H1 (cell line): ENCODE measurements at regions not wholly inside any gene's neighbourhood (a gene's known extent, or its start where the extent isn't known, plus 50 kb on each side); places are given as distances from the start of the nearest gene placed in this dataset.

Experiments
- CTCF ChIA-PET: fragments of 300-600 bp; sonication (Branson Sonifier 250); formaldehyde crosslinking; loops from one replicate; lab custom pipeline; 2021; ENCODE audit not compliant: partially characterized antibody; lab: Charles Lee
- POLR2A ChIA-PET: fragments of 300-600 bp; sonication (Branson Sonifier 250); formaldehyde crosslinking; loops from one replicate; lab custom pipeline; 2021; ENCODE audit warnings: inconsistent platforms; ENCODE audit not compliant: partially characterized antibody; lab: Charles Lee
- DNase-seq, 2 experiments: peaks; one replicate each; pipeline versions ENCODE4 v3.0.0 to v3.0.0-alpha.2; 2010 to 2022; ENCODE audit warnings: low spot score in 2 of 2, low read depth in 1 of 2, mixed read lengths in 1 of 2
- FAIRE-seq: peaks from 2 replicates; lab custom pipeline; 2011; peaks lifted over from hg19 to GRCh38; lab: Jason Lieb, UNC
- H2AFZ ChIP-seq: 2 replicates; pipeline ENCODE4 v1.8.1; 2012; ENCODE audit warnings: low read length, inconsistent platforms
- H2AK5ac ChIP-seq: 2 replicates; pipeline ENCODE4 v1.6.1; 2013; ENCODE audit warnings: low read depth, low read length
- H2BK120ac ChIP-seq: replicated peaks from 2 replicates; pipeline ENCODE3; 2013; ENCODE audit warnings: low read depth, low read length, inconsistent platforms
- H2BK12ac ChIP-seq: 2 replicates; pipeline ENCODE4 v1.6.1; 2013; ENCODE audit warnings: low read depth, low read length
- H2BK15ac ChIP-seq: 2 replicates; pipeline ENCODE4 v1.6.1; 2013; ENCODE audit warnings: low read length
- H2BK20ac ChIP-seq: 2 replicates; pipeline ENCODE4 v1.6.1; 2013; ENCODE audit warnings: low read length
- H2BK5ac ChIP-seq: 2 replicates; pipeline ENCODE4 v1.6.1; 2013; ENCODE audit warnings: low read depth, low read length
- H3K14ac ChIP-seq: 2 replicates; pipeline ENCODE4 v1.6.1; 2013; ENCODE audit warnings: inconsistent platforms; ENCODE audit not compliant: insufficient read length
- H3K18ac ChIP-seq: 2 replicates; pipeline ENCODE4 v1.6.1; 2013; ENCODE audit warnings: low read length; ENCODE audit errors: extremely low read depth
- H3K23ac ChIP-seq: 2 replicates; pipeline ENCODE4 v1.6.1; 2013; ENCODE audit warnings: inconsistent platforms; ENCODE audit not compliant: insufficient read length
- H3K23me2 ChIP-seq: 2 replicates; pipeline ENCODE4 v1.6.1; 2013; ENCODE audit warnings: low read depth, low read length
- H3K27ac ChIP-seq: 2 replicates; pipeline ENCODE4 v1.6.1; 2011; ENCODE audit warnings: low read depth, low read length, inconsistent platforms
- H3K27me3 ChIP-seq, 4 experiments: replicated peaks in 1 of 4; 1 replicate in 1 of 4; 2 replicates in 3 of 4; pipeline versions ENCODE4 v1.6.1 to v1.8.1; 2011 to 2013; ENCODE audit warnings: low read length in 3 of 4, mild to moderate bottlenecking in 3 of 4, inconsistent platforms in 2 of 4, mixed read lengths in 2 of 4, moderate library complexity in 1 of 4; ENCODE audit not compliant: control insufficient read depth in 3 of 4, insufficient read depth in 3 of 4; ENCODE audit errors: extremely low read depth in 1 of 4
- H3K36me3 ChIP-seq, 4 experiments: 2 replicates each; pipeline versions ENCODE4 v1.6.1 to v1.8.1; 2011 to 2013; ENCODE audit warnings: mild to moderate bottlenecking in 4 of 4, low read length in 3 of 4, moderate library complexity in 2 of 4, control low read depth in 1 of 4, inconsistent platforms in 1 of 4; ENCODE audit not compliant: insufficient read depth in 4 of 4, control insufficient read depth in 2 of 4
- H3K4ac ChIP-seq: replicated peaks from 2 replicates; pipeline ENCODE3; 2013; ENCODE audit warnings: low read length, low read depth, mixed read lengths, inconsistent platforms; ENCODE audit not compliant: insufficient read length
- H3K4me1 ChIP-seq, 4 experiments: replicated peaks in 1 of 4; 1 replicate in 1 of 4; 2 replicates in 3 of 4; pipeline versions ENCODE4 v1.6.1 to v1.8.1; 2011 to 2013; ENCODE audit warnings: low read length in 3 of 4, inconsistent platforms in 2 of 4, mixed read lengths in 1 of 4; ENCODE audit not compliant: insufficient read depth in 4 of 4, control insufficient read depth in 3 of 4
- H3K4me2 ChIP-seq, 2 experiments: 2 replicates each; pipeline versions ENCODE4 v1.6.1 to v1.8.1; 2011 to 2013; ENCODE audit warnings: low read depth in 2 of 2, low read length in 2 of 2, control low read depth in 1 of 2, inconsistent platforms in 1 of 2, mild to moderate bottlenecking in 1 of 2; ENCODE audit not compliant: insufficient read depth in 1 of 2
- H3K4me3 ChIP-seq, 4 experiments: fragments of 200-600, 300-600 bp in 1 of 4; sonication (generic), shearing (Covaris generic), sonication (Bioruptor Twin) in 1 of 4; 2 replicates each; pipeline versions ENCODE4 v1.5.1 to v1.8.1; 2011 to 2016; ENCODE audit warnings: low read length in 4 of 4, low read depth in 3 of 4, control low read depth in 2 of 4, inconsistent platforms in 2 of 4, mild to moderate bottlenecking in 2 of 4, mixed read lengths in 1 of 4, moderate library complexity in 1 of 4; ENCODE audit not compliant: insufficient read depth in 2 of 4; ENCODE audit errors: extremely low read depth in 1 of 4
- H3K56ac ChIP-seq: replicated peaks from 2 replicates; pipeline ENCODE3; 2013; ENCODE audit warnings: low read depth, mild to moderate bottlenecking, mixed read lengths, low read length, inconsistent platforms; ENCODE audit not compliant: insufficient read length
- H3K79me1 ChIP-seq: 2 replicates; pipeline ENCODE4 v1.6.1; 2013; ENCODE audit warnings: low read depth, low read length, control low read depth
- H3K79me2 ChIP-seq, 2 experiments: 2 replicates each; pipeline versions ENCODE4 v1.6.1 to v1.8.1; 2012 to 2013; ENCODE audit warnings: low read length in 2 of 2, mild to moderate bottlenecking in 2 of 2, inconsistent platforms in 1 of 2; ENCODE audit not compliant: insufficient read depth in 2 of 2, control insufficient read depth in 1 of 2
- H3K9ac ChIP-seq, 4 experiments: replicated peaks in 1 of 4; 1 replicate in 1 of 4; 2 replicates in 3 of 4; pipeline versions ENCODE4 v1.6.1 to v1.8.1; 2011 to 2013; ENCODE audit warnings: low read depth in 3 of 4, low read length in 3 of 4, control low read depth in 2 of 4, mild to moderate bottlenecking in 2 of 4, moderate library complexity in 2 of 4, inconsistent platforms in 1 of 4; ENCODE audit errors: extremely low read depth in 1 of 4
- H3K9me3 ChIP-seq, 2 experiments: 2 replicates each; pipeline versions ENCODE4 v1.6.1 to v1.8.1; 2012 to 2013; ENCODE audit warnings: mild to moderate bottlenecking in 2 of 2, moderate library complexity in 2 of 2, control low read depth in 1 of 2, inconsistent platforms in 1 of 2, low read depth in 1 of 2, low read length in 1 of 2, mixed read lengths in 1 of 2; ENCODE audit not compliant: insufficient read depth in 2 of 2
- H4K20me1 ChIP-seq, 2 experiments: replicated peaks in 1 of 2; 2 replicates each; pipeline versions ENCODE3 to v1.8.1; 2011 to 2013; ENCODE audit warnings: inconsistent platforms in 2 of 2, low read length in 2 of 2, mild to moderate bottlenecking in 1 of 2; ENCODE audit not compliant: insufficient read depth in 2 of 2, control insufficient read depth in 1 of 2
- H4K5ac ChIP-seq: 2 replicates; pipeline ENCODE4 v1.6.1; 2013; ENCODE audit warnings: low read length, low read depth, mixed read lengths, inconsistent platforms; ENCODE audit not compliant: insufficient read length
- H4K8ac ChIP-seq: 2 replicates; pipeline ENCODE4 v1.8.0; 2013; ENCODE audit warnings: mild to moderate bottlenecking, moderate library complexity, low read length, inconsistent platforms; ENCODE audit not compliant: insufficient read depth; ENCODE audit errors: extremely low read depth
- H4K91ac ChIP-seq: replicated peaks from 2 replicates; pipeline ENCODE3; 2013; ENCODE audit warnings: low read length, mixed read lengths, inconsistent platforms; ENCODE audit not compliant: insufficient read length
- CHD2 ChIP-seq: IDR thresholded peaks from 2 replicates; pipeline ENCODE4 v1.6.1; 2012; ENCODE audit warnings: low read length, improper control_type of control experiment
- CTCF ChIP-seq, 3 experiments: IDR thresholded peaks; 1 replicate in 2 of 3; 2 replicates in 1 of 3; pipeline versions ENCODE4 v1.5.1 to v1.6.1; 2011; ENCODE audit warnings: low read length in 3 of 3, mild to moderate bottlenecking in 3 of 3, inconsistent platforms in 2 of 3, low read depth in 1 of 3, moderate library complexity in 1 of 3; ENCODE audit not compliant: insufficient read depth in 1 of 3; ENCODE audit errors: control extremely low read depth in 1 of 3
- GTF2F1 ChIP-seq: IDR thresholded peaks from 2 replicates; pipeline ENCODE4 v1.6.1; 2012; ENCODE audit warnings: low read depth, low read length, improper control_type of control experiment, borderline replicate concordance
- RBBP5 ChIP-seq: IDR thresholded peaks from 2 replicates; pipeline ENCODE4 v1.7.1; 2012; ENCODE audit warnings: low read depth, mild to moderate bottlenecking, inconsistent platforms, low read length, moderate library complexity, borderline replicate concordance
- RXRA ChIP-seq: IDR thresholded peaks from 2 replicates; pipeline ENCODE4 v1.6.1; 2011; ENCODE audit warnings: low read depth, mild to moderate bottlenecking, low read length, moderate library complexity; ENCODE audit not compliant: insufficient read depth
- WGBS, 2 experiments: shearing (Covaris generic) in 1 of 2; methylation state at CpG; one replicate each; pipeline versions ENCODE4 v1.1.6 to v1.1.7; 2013 to 2015; ENCODE audit warnings: low lambda C conversion rate in 2 of 2, mixed read lengths in 2 of 2, inconsistent platforms in 1 of 2, low coverage in 1 of 2, missing lambda C conversion rate in 1 of 2; ENCODE audit not compliant: insufficient replicate concordance in 2 of 2, insufficient coverage in 1 of 2, insufficient read length in 1 of 2; ENCODE audit errors: extremely low coverage in 1 of 2, missing lambda C conversion rate in 1 of 2; 5-methylcytosine and 5-hydroxymethylcytosine counted together

- H3K18ac ChIP-seq, result no peak overlapping the region
- H3K4ac ChIP-seq, result no peak overlapping the region
- no peak overlapping the region; the same call in 1 of the 2 replicates for H4K8ac ChIP-seq
- no peak for FAIRE-seq
- H3K79me1 ChIP-seq, result no peaks in the 10 kb centered on the region
- H3K79me2 ChIP-seq, result no peaks in the 10 kb centered on the region
- no peak overlapping the region for H2BK12ac ChIP-seq
- H3K27ac ChIP-seq, result no peak overlapping the region
- H3K23me2 ChIP-seq, result no peaks in the 10 kb centered on the region
- CTCF ChIA-PET, result interaction anchor here (1.2 to 1.8 kb wide), 2 partner anchors 11 to 17 kb away, joined by 3 to 8 read pairs; no protein-coding TSS in a partner anchor
- TF ChIP-seq RXRA (no peak), CTCF (IDR thresholded peaks at IDR 0.05; ENCODE audit: control extremely low read depth in 1 of 3, insufficient read depth in 1 of 3, low read depth in 1 of 3, low read length in 3 of 3) (no peak), RBBP5 (no peak), GTF2F1 (no peak), CHD2 (no peak)
- H2BK5ac ChIP-seq, result no peak overlapping the region
- H3K14ac ChIP-seq, result no peak overlapping the region
- no peak overlapping the region for H2AFZ ChIP-seq
- no peak overlapping the region for H3K4me3 ChIP-seq
- no peak overlapping the region for H2BK15ac ChIP-seq
- no peak overlapping the region for H3K23ac ChIP-seq
- no peak for DNase-seq
- H2BK120ac ChIP-seq, result no peak overlapping the region
- no peak overlapping the region for H3K9ac ChIP-seq
- H3K56ac ChIP-seq, result no peak overlapping the region
- no peak overlapping the region for H3K4me2 ChIP-seq
- H3K27me3 ChIP-seq, result no peaks in the 10 kb centered on the region
- peaks cover 0 to 5% (median 2%) of the 10 kb centered on the region in 4 experiments; a peak in 5 of 7 replicates for H3K4me1 ChIP-seq
- 76% methylated on average over 3 of the region's 3 CpGs; no CpG with 5 or more reads in 1 of the 2 experiments for WGBS, 2 experiments
- H3K36me3 ChIP-seq, result no peaks in the 10 kb centered on the region
- no peak overlapping the region for H2AK5ac ChIP-seq
- no peak overlapping the region for H2BK20ac ChIP-seq
- POLR2A ChIA-PET, result no interaction called here
- H3K9me3 ChIP-seq, result no peaks in the 10 kb centered on the region
- H4K5ac ChIP-seq, result no peak overlapping the region
- H4K20me1 ChIP-seq, result no peaks in the 10 kb centered on the region
- no peak overlapping the region for H4K91ac ChIP-seq
These were observed 243.7 kb upstream of the SOX4 start for GRCh38 chr6:21349834-21350233.
